GM12872 (cell line): ENCODE measurements at regions not wholly inside any gene's neighbourhood (a gene's known extent, or its start where the extent isn't known, plus 50 kb on each side); places are given as distances from the start of the nearest gene placed in this dataset.

ENCODE experiments used
- CTCF ChIP-seq: IDR thresholded peaks from 3 replicates; pipeline ENCODE4 v1.5.1; 2011; ENCODE audit warnings: low read depth, mild to moderate bottlenecking, low read length, moderate library complexity; ENCODE audit not compliant: insufficient read depth

DNA sequence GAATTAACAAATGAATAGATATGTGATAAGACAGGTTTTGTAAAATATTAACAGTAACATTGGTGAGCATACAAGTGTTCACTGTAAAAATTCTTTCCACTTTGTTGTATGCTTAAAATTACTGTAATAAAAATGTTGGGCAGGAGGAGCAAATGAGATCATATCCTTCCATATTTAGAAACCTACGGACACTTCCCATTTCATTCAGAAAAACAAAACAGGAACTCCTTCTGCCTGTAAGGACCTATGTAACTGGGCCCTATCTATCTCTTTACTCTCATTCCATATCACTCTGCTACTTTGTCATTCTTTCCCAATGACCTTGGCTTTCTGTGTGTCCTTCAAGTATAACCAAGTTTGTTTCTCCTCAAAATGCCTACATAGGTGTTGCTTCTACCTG, 53.7 kb upstream of the SLC39A8 start:
- no peak for TF ChIP-seq CTCF

DNA sequence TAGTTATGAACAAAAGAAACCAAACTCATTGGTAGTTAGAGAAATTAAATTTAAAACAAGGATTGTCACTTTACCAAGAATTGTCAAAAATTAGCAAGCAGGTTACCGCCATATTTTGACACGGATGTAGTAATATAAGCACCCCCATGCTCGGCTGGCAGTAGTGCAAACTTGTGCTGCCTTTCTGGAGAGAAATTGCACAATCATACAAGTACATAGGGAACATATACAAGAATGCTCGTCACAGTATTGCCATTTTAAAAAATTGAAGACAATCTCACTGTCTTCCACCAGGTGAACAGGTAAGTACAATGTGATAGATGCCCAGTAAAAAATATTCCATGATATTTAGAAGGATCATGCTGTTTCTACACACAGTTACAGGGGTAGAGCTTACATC, 55.6 kb upstream of the SLC39A8 start:
- no peak for TF ChIP-seq CTCF

DNA sequence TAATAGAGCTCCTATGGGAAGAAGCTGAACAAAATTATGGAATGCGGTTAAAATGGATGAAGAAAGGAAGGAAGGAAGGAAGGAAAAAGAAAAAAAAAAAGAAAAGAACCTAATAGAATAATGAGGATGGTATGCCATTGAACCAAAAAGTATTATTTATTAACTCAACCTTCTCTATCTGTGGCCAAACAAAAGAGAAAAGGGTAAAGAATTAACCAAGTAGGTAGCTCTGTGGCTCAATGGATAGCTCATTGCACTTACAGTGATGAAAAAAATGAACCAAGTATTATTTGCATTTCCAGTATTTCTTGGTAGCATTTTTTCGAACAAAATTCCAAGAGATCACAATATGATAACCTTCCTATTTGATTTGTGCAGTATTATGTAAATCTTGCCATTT, 56.9 kb upstream of the SLC39A8 start:
- TF ChIP-seq CTCF: no peak

DNA sequence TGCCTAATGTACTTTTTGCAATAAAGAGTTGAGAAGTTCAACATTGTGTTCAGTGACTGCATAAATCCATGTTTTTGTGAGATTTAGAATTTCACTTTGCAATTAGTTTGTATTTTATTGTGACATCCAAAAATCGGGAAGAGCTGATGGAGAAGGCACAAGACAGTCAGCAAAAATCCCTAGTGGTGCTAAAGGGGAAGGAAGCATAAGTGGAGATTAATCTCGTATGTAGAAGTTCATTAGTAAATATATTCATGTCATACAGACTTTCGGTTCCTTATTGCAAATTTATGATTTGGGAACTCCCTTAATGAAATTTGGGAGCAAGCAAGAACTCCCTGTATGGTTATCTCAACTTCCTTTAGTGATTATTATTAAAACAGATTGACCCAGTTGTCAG, 57.8 kb upstream of the SLC39A8 start:
- no peak for TF ChIP-seq CTCF

DNA sequence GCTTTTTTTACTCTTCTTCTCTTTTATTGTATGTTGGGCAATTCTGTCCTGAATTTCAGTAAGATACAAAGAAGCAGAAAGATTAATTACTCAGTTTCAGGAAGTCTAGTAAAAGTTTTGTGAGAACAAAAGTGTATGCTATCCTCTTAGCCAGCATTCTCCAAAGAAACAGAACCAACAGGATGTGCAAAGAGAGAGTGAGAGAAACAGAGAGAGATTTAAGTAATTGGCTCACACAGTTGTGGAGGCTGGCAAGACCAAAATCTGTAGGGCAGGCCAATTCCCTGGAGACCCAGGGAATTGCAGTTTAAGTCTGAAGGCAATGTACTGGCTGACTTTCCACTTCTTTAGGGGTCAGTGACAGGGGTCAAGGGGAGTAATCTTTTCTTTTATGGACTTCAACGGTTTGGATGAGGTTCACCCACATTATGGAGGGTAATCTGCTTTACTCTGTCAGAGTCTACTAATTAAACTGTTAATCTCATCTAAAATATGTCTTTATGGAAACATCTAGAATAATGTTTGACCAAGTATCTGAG, 59.2 kb upstream of the SLC39A8 start:
- TF ChIP-seq CTCF: no peak

DNA sequence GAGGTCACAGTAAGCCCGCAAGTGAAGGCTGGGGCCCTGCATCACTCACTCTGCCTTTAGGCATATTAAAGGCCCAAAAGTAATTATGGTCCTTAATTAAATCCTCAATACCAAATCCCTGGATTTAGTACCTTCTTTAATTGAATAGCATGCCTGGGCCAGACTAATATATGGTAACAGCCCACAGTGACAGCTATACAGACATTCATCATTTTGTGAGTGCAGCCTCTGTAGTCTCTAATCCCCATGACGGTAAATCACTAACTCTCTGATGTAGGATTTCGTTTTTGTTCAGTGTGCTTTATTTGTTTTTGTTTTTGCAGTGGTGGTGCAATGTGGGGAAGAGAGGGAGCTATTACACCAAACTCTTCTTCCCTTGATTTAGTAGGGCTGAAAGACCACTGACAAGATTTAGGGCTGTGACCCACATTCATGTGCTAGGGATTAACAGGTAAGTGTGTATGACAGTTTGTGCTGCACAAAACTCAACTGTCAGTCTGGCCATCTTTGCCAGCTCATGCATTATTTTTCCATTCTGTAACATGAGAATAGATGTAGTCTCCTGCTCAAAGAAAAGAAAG, 60.6 kb upstream of the SLC39A8 start:
- no peak for TF ChIP-seq CTCF

DNA sequence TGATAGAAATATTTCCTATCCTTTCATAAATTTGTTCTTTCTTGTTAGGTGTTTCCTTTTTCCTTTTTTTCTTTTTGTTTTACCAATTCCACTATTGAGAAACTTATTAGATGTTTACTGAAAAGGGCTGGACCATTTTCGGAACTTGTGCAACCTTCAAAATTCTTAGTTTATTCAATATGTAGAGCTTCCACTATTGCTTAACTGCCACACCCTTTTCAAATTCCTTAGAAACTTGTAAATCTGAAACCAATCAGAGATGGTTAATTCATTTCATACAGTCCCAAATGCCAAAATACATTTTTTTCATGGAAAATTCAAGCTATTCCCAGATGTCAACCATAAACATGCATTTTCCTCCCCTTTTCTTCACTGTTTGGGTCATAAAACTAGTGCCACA, 66.1 kb upstream of the SLC39A8 start:
- TF ChIP-seq CTCF: no peak
